DND-41 (cell line): ENCODE measurements at regions not wholly inside any gene's neighbourhood (a gene's known extent, or its start where the extent isn't known, plus 50 kb on each side); places are given as distances from the start of the nearest gene placed in this dataset.

ENCODE experiments used
- ATAC-seq: fragments of 200-7000 bp; cut with Tn5 transposase; 3 replicates; pipeline ENCODE4 v1.9.1; 2021; ENCODE audit warnings: low read depth; ENCODE audit not compliant: insufficient read depth
- DNase-seq: peaks from one replicate; pipeline ENCODE4 v3.0.0-alpha.2; 2020
- H2AFZ ChIP-seq: 2 replicates; pipeline ENCODE4 v1.6.0; 2012; ENCODE audit warnings: low read depth, low read length
- H3K27ac ChIP-seq: 2 replicates; pipeline ENCODE4 v1.5.1; 2012; ENCODE audit warnings: low read length, inconsistent platforms
- H3K27me3 ChIP-seq: fragments of 200-600 bp; sonication (generic); 2 replicates; pipeline ENCODE4 v1.6.0; 2012; ENCODE audit warnings: low read length, mild to moderate bottlenecking, inconsistent platforms; ENCODE audit not compliant: insufficient read depth, poor library complexity
- H3K36me3 ChIP-seq: 2 replicates; pipeline ENCODE4 v1.5.1; 2012; ENCODE audit warnings: low read length, inconsistent platforms; ENCODE audit not compliant: insufficient read depth
- H3K4me1 ChIP-seq: 2 replicates; pipeline ENCODE4 v1.5.1; 2012; ENCODE audit warnings: mild to moderate bottlenecking, low read length; ENCODE audit not compliant: insufficient read depth
- H3K4me2 ChIP-seq: 2 replicates; pipeline ENCODE4 v1.6.0; 2012; ENCODE audit warnings: mild to moderate bottlenecking, moderate library complexity, low read length, inconsistent platforms; ENCODE audit not compliant: insufficient read depth
- H3K4me3 ChIP-seq, 2 experiments: fragments of 200-600 bp in 1 of 2; shearing (Covaris generic) in 1 of 2; 2 replicates each; pipeline ENCODE4 v1.5.1; 2012 to 2016; ENCODE audit warnings: inconsistent platforms in 2 of 2, low read length in 2 of 2, mild to moderate bottlenecking in 2 of 2, low read depth in 1 of 2, moderate library complexity in 1 of 2
- H3K79me2 ChIP-seq: 2 replicates; pipeline ENCODE4 v1.6.0; 2012; ENCODE audit warnings: low read length, inconsistent platforms; ENCODE audit not compliant: insufficient read depth
- H3K9ac ChIP-seq: 2 replicates; pipeline ENCODE4 v1.6.0; 2012; ENCODE audit warnings: low read depth, mild to moderate bottlenecking, inconsistent platforms, low read length, moderate library complexity
- H3K9me3 ChIP-seq: 2 replicates; pipeline ENCODE4 v1.5.1; 2012; ENCODE audit warnings: low read length, moderate library complexity, mild to moderate bottlenecking, inconsistent platforms; ENCODE audit not compliant: insufficient read depth, severe bottlenecking
- H4K20me1 ChIP-seq: 2 replicates; pipeline ENCODE4 v1.6.0; 2012; ENCODE audit warnings: low read length; ENCODE audit not compliant: insufficient read depth
- EZH2 ChIP-seq: IDR thresholded peaks from 3 replicates; pipeline ENCODE4 v1.6.1; 2012; ENCODE audit warnings: borderline replicate concordance, low read depth, mild to moderate bottlenecking, moderate library complexity, low read length, inconsistent platforms; ENCODE audit not compliant: severe bottlenecking
- TF ChIP-seq, protein P1 (sequence below): IDR thresholded peaks from 2 replicates; pipeline ENCODE4 v1.5.1; 2012; ENCODE audit warnings: borderline replicate concordance, low read length, moderate library complexity, mild to moderate bottlenecking; ENCODE audit not compliant: poor library complexity, severe bottlenecking; ENCODE audit errors: extremely low read depth

DNA sequence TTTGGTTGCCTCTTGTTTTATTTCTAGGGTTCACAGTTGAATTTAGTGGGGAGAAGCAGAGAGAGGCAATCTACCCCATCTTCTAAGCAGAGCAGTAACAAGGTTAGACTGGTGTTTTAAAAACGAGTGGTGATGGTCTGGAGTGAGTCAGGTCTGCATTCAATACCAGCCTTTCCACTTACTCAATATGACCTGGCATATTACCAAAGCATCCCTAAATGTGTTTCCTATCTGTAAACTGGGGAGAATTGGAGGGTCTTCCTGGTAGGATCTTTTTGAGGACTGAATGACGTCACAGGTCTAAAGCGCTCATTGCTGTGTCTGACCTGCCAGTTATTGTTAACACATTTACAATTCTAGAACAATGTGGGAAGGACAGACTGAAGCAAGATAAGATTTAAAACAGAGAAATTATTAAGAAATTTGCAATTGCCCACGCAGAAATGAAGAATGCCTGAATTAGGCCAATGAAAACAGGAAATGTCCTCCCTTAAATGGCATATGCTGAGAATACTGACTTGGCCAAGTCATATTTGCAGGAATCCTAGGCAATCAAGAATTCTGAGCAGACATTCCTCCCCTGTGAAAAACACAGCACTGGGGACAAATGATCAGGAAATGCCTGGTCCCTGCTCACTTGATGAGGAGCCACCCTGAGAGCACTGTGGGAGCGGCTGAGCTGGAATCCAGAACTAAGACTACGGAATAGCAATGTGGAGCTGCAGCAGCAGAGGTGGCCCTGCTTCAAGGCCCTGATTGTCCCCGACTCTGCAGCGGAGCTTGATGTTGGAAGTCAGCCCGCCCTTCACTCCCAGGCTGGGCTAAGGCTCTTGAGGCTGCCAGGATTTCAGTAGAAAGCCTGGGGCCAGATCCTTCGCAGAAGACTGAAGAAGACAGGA lies 184.5 kb upstream of the CXCL12 start:
- Histone ChIP-seq H3K4me3 (no peak overlapping the region), H3K27ac (no peak overlapping the region)
- TF ChIP-seq, protein P1, sequence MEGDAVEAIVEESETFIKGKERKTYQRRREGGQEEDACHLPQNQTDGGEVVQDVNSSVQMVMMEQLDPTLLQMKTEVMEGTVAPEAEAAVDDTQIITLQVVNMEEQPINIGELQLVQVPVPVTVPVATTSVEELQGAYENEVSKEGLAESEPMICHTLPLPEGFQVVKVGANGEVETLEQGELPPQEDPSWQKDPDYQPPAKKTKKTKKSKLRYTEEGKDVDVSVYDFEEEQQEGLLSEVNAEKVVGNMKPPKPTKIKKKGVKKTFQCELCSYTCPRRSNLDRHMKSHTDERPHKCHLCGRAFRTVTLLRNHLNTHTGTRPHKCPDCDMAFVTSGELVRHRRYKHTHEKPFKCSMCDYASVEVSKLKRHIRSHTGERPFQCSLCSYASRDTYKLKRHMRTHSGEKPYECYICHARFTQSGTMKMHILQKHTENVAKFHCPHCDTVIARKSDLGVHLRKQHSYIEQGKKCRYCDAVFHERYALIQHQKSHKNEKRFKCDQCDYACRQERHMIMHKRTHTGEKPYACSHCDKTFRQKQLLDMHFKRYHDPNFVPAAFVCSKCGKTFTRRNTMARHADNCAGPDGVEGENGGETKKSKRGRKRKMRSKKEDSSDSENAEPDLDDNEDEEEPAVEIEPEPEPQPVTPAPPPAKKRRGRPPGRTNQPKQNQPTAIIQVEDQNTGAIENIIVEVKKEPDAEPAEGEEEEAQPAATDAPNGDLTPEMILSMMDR, result no peak
- no peak for TF ChIP-seq EZH2

DNA sequence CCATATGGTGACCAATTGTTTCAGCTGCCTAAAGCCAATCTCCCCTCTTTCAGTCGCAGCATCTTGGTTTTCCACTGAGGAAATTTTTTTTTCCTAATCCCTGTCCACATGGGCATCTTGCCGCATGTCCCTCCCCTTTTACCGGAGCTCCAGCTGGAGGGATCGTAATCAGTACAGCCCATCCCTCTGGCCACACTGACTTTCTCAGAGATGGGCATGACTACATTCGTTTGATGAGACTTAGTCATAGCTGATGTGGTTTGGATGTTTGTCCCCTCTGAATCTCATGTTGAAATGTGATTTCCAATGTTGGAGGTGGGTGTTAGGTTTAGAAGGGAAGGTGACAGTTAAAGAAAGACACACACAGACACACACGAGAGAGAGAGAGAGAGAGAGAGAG lies 186.8 kb upstream of the CXCL12 start:
- Histone ChIP-seq H3K4me2 (no peak overlapping the region), H3K9me3 (no peaks in the 10 kb centered on the region), H3K4me1 (no peaks in the 10 kb centered on the region), H3K36me3 (no peaks in the 10 kb centered on the region), H3K27ac (no peak overlapping the region), H2AFZ (no peak overlapping the region), H3K27me3 (no peaks in the 10 kb centered on the region), H3K4me3 (no peak overlapping the region), H3K9ac (no peak overlapping the region), H3K79me2 (no peaks in the 10 kb centered on the region), H4K20me1 (no peaks in the 10 kb centered on the region)
- ATAC-seq (no peak), DNase-seq (no peak)
- TF ChIP-seq, protein P1, result no peak
- no peak for TF ChIP-seq EZH2

More for the DNA sequence above, 184.5 kb upstream of the CXCL12 start:
- H3K79me2 ChIP-seq, result no peaks in the 10 kb centered on the region
- no peaks in the 10 kb centered on the region for H4K20me1 ChIP-seq
- H3K9ac ChIP-seq, result no peak overlapping the region
- H3K4me2 ChIP-seq, result no peak overlapping the region
- H2AFZ ChIP-seq, result no peak overlapping the region
- H3K36me3 ChIP-seq, result no peaks in the 10 kb centered on the region
- H3K27me3 ChIP-seq, result no peaks in the 10 kb centered on the region
- H3K4me1 ChIP-seq, result no peaks in the 10 kb centered on the region
- ATAC-seq, result no peak
- DNase-seq, result no peak
- no peaks in the 10 kb centered on the region for H3K9me3 ChIP-seq

DNA sequence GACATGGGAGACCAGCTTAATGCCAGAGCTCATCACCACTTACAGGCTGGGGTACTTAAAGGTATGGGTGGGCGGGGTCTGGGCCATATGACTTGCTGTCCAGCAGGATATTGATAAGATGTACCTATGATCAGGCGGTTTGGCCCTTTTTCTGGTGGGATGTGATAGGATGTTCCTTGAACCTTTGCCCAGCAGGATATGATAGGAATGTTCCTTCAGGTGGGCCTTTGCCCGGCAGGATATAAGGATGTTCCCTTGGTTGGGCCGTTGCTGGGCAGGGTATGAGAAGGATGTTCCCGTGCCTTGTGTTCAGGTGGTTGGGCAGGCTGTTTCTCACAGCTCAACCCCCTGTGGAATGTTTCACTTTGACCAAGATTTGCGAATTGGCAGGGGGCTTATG lies 187.2 kb upstream of the CXCL12 start:
- no peak for DNase-seq
- no peak for TF ChIP-seq EZH2
- TF ChIP-seq, protein P1, result no peak

More for the DNA sequence above, 187.2 kb upstream of the CXCL12 start:
- H3K9me3 ChIP-seq, result no peaks in the 10 kb centered on the region
- H3K27ac ChIP-seq, result no peak overlapping the region
- no peaks in the 10 kb centered on the region for H3K4me1 ChIP-seq
- no peak overlapping the region for H3K4me2 ChIP-seq
- no peak overlapping the region for H3K9ac ChIP-seq
- no peaks in the 10 kb centered on the region for H4K20me1 ChIP-seq
- H3K79me2 ChIP-seq, result no peaks in the 10 kb centered on the region
- no peak for ATAC-seq
- no peaks in the 10 kb centered on the region for H3K36me3 ChIP-seq
- no peak overlapping the region for H3K4me3 ChIP-seq
- no peaks in the 10 kb centered on the region for H3K27me3 ChIP-seq
- no peak overlapping the region for H2AFZ ChIP-seq
